Kidney epithelial cell (primary cell): ENCODE measurements at regions not wholly inside any gene's neighbourhood (a gene's known extent, or its start where the extent isn't known, plus 50 kb on each side); places are given as distances from the start of the nearest gene placed in this dataset.

Source experiments
- DNase-seq: peaks from one replicate; pipeline ENCODE4 v3.0.0-alpha.2; 2010; ENCODE audit warnings: low read depth
- H3K27me3 ChIP-seq: 2 replicates; pipeline ENCODE4 v1.6.0; 2011; ENCODE audit warnings: low read length; ENCODE audit not compliant: control insufficient read depth, insufficient read depth
- H3K36me3 ChIP-seq: 2 replicates; pipeline ENCODE4 v1.5.1; 2011; ENCODE audit warnings: low read length; ENCODE audit not compliant: control insufficient read depth, insufficient read depth
- H3K4me3 ChIP-seq: 2 replicates; pipeline ENCODE4 v1.5.1; 2011; ENCODE audit warnings: low read depth, mild to moderate bottlenecking, control low read depth, low read length
- TF ChIP-seq, protein P1 (sequence below): IDR thresholded peaks from 2 replicates; pipeline ENCODE4 v1.5.1; 2011; ENCODE audit warnings: mild to moderate bottlenecking, moderate library complexity, low read length, control low read depth, inconsistent platforms; ENCODE audit not compliant: insufficient read depth, poor library complexity, severe bottlenecking

- H3K4me3 ChIP-seq: no peak overlapping the region
- H3K36me3 ChIP-seq: no peaks in the 10 kb centered on the region
- H3K27me3 ChIP-seq: no peaks in the 10 kb centered on the region
- TF ChIP-seq, protein P1, sequence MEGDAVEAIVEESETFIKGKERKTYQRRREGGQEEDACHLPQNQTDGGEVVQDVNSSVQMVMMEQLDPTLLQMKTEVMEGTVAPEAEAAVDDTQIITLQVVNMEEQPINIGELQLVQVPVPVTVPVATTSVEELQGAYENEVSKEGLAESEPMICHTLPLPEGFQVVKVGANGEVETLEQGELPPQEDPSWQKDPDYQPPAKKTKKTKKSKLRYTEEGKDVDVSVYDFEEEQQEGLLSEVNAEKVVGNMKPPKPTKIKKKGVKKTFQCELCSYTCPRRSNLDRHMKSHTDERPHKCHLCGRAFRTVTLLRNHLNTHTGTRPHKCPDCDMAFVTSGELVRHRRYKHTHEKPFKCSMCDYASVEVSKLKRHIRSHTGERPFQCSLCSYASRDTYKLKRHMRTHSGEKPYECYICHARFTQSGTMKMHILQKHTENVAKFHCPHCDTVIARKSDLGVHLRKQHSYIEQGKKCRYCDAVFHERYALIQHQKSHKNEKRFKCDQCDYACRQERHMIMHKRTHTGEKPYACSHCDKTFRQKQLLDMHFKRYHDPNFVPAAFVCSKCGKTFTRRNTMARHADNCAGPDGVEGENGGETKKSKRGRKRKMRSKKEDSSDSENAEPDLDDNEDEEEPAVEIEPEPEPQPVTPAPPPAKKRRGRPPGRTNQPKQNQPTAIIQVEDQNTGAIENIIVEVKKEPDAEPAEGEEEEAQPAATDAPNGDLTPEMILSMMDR: no peak
- DNase-seq: no peak
Measured at GRCh38 chr1:80807981-80808380, 992.8 kb upstream of the ADGRL2 start.

DNA sequence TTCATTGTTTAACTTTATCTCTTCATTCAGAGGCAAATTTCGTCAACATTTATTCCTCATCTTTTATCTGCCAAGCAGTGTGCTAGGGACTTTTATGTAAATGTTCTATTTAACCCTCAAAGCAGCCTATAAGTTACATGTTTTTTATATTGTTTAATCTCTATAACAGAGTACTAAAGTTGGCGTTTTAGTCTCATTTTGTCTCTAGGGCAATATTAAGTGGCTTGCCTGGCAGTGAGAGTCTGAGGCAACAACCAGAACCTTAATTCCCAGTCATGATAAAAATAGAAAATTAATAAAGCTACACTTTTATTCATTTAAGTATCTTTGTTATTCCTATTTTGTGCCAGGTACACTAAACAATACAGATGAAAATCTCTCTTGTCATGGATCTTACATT, 994.3 kb upstream of the ADGRL2 start:
- DNase-seq: no peak
- Histone ChIP-seq H3K27me3 (no peaks in the 10 kb centered on the region), H3K36me3 (no peaks in the 10 kb centered on the region), H3K4me3 (no peak overlapping the region)
- TF ChIP-seq, protein P1: no peak

DNA sequence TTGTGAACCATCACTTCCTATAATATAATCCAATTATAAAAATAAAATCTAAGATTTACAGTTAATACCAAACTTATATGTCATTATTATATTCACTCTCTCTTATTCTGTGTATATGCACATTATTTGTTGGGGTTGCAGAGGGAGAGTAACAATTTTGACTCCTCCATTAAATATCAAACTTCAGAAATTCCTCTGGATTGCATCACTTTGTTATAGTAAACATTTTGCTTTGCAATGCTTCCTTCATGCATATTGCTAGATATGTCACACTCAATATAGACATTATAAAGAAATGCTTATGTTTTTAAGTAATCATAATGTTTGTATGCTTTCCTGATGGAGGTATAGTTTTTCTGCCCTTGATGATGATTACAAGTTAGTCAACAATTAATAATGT, 999.0 kb upstream of the ADGRL2 start:
- TF ChIP-seq, protein P1: no peak

GRCh38 chr1:80799457-80799856, 1001.3 kb upstream of the ADGRL2 start:
- H3K4me3 ChIP-seq: no peak overlapping the region
- TF ChIP-seq, protein P1: no peak
- H3K27me3 ChIP-seq: no peaks in the 10 kb centered on the region
- DNase-seq: no peak
- H3K36me3 ChIP-seq: no peaks in the 10 kb centered on the region

More for the DNA sequence above, 999.0 kb upstream of the ADGRL2 start:
- Histone ChIP-seq H3K27me3 (no peaks in the 10 kb centered on the region), H3K4me3 (no peak overlapping the region), H3K36me3 (no peaks in the 10 kb centered on the region)
- no peak for DNase-seq

GRCh38 chr1:80779275-80779674, 1021.5 kb upstream of the ADGRL2 start:
- Histone ChIP-seq H3K27me3 (no peaks in the 10 kb centered on the region), H3K4me3 (no peak overlapping the region), H3K36me3 (no peaks in the 10 kb centered on the region)
- DNase-seq: no peak
- TF ChIP-seq, protein P1: no peak

DNA sequence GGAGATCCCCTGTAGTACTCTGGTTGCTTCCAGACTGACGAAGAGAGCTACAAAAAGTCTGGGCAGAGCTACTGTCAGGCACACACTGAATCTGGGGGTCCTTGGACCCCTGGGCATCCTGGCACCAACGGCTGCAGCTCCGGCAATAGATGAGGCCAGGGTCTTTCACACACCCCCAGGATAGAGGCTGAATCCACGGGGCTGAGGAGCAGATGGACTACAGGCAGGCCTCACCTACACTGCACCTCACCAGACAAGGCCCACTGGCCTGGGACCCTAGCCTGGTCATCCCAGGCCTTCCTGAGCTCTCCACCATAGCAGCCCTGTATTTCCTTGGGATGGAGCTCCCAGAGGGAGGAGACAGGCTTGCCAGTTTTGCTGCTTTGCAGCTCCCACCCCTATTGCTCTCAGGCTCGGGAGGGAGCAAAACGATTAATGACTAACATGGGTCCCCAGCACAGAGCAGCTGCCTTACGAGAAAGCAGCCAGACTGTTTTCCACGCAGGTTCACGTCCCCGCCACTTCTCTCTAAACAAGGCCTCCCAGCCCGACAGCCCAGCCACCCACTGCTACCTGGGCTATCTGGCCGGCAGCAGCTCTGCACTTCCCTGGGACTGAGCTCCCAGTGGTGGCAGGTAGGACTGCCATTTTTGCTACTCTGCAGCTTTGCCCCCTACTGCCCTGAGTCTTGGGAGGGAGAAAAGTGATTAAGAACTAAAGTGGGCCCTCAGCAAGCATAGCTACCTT, 1022.5 kb upstream of the ADGRL2 start:
- no peak overlapping the region for H3K4me3 ChIP-seq
- H3K36me3 ChIP-seq: no peaks in the 10 kb centered on the region
- TF ChIP-seq, protein P1: no peak
- no peaks in the 10 kb centered on the region for H3K27me3 ChIP-seq
- DNase-seq: no peak
